ENCODE measurements at regions not wholly inside any gene's neighbourhood (a gene's known extent, or its start where the extent isn't known, plus 50 kb on each side); places are given as distances from the start of the nearest gene placed in this dataset.

DNA sequence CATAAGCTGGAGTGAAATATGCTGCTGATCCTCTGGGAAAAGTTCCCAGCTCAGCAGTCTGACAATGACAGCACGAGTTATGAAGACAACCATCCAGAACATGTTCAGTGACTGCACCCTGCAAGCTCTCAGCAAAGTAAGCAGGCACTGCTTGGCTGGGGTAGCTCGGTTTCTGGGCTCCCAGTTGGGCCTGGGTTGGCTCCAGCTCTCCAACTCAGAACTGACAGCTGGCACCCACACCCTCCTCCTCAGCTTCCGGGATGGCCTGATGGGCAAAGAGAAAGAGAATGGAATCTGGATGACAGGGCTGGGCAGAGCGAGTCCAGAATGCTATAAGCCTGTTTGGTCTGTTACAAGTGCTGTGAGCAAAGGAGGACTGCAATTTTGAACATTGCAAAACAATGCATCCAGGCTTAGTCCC, 185.0 kb downstream of the CSNK1G3 start:
- no peak overlapping the region for H3K27ac Mint-ChIP-seq
- H3K4me1 Mint-ChIP-seq, result no peaks in the 10 kb centered on the region
- no peaks in the 10 kb centered on the region for H3K36me3 Mint-ChIP-seq
- no peak overlapping the region for H3K4me3 Mint-ChIP-seq
- no peaks in the 10 kb centered on the region for H3K27me3 Mint-ChIP-seq (ENCODE audit: low read depth)
- DNase-seq (ENCODE audit: low spot score in 2 of 2, unreplicated experiment in 2 of 2), result no peak
- H3K9me3 Mint-ChIP-seq, result peaks cover 6% of the 10 kb centered on the region
- TF ChIP-seq CTCF (IDR thresholded peaks at IDR 0.05; ENCODE audit: unreplicated experiment), result no peak

DNA sequence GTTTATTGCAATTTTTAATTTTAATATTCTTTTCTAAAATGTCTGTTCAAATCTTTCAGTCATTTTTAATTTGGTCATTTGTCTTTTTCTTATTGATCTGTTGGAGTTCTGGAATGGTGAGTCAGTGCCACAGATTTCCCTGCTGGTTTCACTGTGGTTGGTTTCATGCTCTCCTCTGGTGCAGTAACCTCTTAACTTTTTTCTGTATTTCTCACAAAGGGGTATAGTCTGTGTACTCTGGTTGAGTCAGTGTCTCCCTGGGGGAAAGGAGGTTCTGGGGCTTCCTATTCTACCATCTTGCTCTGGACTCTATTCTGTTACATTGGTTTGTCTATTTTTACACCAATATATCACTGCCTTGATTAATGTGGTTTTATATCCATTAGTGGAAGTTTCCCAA, 178.8 kb downstream of the CSNK1G3 start:
- no peak for DNase-seq (ENCODE audit: low spot score in 2 of 2, unreplicated experiment in 2 of 2)
- Mint-ChIP-seq H3K4me1 (no peaks in the 10 kb centered on the region), H3K36me3 (peaks cover 8% of the 10 kb centered on the region)

DNA sequence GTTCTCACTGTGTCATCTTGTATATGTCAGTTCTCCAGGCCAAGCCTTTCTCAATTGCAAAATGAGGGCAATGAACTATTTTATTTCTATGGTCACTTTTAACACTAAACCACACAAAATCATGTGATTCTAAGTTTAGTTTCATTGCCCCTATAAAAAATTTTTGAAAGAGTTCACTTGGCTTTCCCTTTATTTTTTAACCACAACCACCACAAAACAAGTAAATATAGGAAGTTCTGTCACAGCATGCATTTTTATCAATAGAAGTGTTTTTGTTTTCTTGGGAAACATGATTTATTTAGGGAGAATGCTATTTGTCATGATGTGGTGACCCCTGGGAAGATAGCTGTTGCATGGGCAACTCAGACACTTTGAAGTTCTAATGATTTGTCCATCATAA, 169.1 kb downstream of the CSNK1G3 start:
- Mint-ChIP-seq H3K27ac (no peak overlapping the region), H3K9me3 (peaks cover 77% of the 10 kb centered on the region), H3K36me3 (peaks cover 31% of the 10 kb centered on the region), H3K27me3 (ENCODE audit: low read depth) (no peaks in the 10 kb centered on the region), H3K4me3 (no peak overlapping the region), H3K4me1 (no peaks in the 10 kb centered on the region)
- no peak for DNase-seq (ENCODE audit: low spot score in 2 of 2, unreplicated experiment in 2 of 2)
- TF ChIP-seq CTCF (IDR thresholded peaks at IDR 0.05; ENCODE audit: unreplicated experiment), result no peak

More for the DNA sequence above, 178.8 kb downstream of the CSNK1G3 start:
- Mint-ChIP-seq H3K27me3 (ENCODE audit: low read depth) (no peaks in the 10 kb centered on the region), H3K27ac (no peak overlapping the region), H3K4me3 (no peak overlapping the region), H3K9me3 (peaks cover 28% of the 10 kb centered on the region)
- no peak for TF ChIP-seq CTCF (IDR thresholded peaks at IDR 0.05; ENCODE audit: unreplicated experiment)

DNA sequence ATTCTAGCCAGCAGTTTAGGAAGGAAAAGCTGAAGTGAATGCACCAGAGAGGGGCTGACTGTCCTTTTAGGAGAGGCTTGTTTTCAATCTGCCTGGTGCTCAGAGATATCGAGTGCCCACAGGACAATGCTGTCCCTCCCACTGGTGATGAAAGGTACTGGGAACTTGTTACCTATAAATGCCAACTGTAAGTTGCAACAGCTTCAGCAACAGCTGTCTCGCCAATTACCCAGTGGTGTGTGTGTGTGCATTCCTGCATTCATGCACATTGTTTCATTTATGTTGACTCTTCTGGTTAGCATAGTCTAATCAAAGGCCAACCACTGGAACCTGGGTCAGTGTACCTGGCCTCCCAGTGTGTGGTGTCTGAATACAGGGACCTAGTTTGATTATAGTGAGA, 161.1 kb downstream of the CSNK1G3 start:
- H3K9me3 Mint-ChIP-seq, result peaks cover 17% of the 10 kb centered on the region
- TF ChIP-seq CTCF (IDR thresholded peaks at IDR 0.05; ENCODE audit: unreplicated experiment), result no peak
- H3K27me3 Mint-ChIP-seq (ENCODE audit: low read depth), result no peaks in the 10 kb centered on the region
- H3K36me3 Mint-ChIP-seq, result peaks cover 11% of the 10 kb centered on the region
- H3K4me3 Mint-ChIP-seq, result no peak overlapping the region
- H3K27ac Mint-ChIP-seq, result no peak overlapping the region
- DNase-seq (ENCODE audit: low spot score in 2 of 2, unreplicated experiment in 2 of 2), result no peak
- peaks cover 14% of the 10 kb centered on the region for H3K4me1 Mint-ChIP-seq

GRCh38 chr5:123671711-123672456, 159.9 kb downstream of the CSNK1G3 start:
- H3K36me3 Mint-ChIP-seq, result peaks cover 4% of the 10 kb centered on the region
- no peak overlapping the region for H3K4me3 Mint-ChIP-seq
- no peak for DNase-seq (ENCODE audit: low spot score in 2 of 2, unreplicated experiment in 2 of 2)
- peaks cover 14% of the 10 kb centered on the region for H3K4me1 Mint-ChIP-seq
- no peak overlapping the region for H3K27ac Mint-ChIP-seq
- peaks cover 7% of the 10 kb centered on the region for H3K9me3 Mint-ChIP-seq
- TF ChIP-seq CTCF (IDR thresholded peaks at IDR 0.05; ENCODE audit: unreplicated experiment), result no peak
- H3K27me3 Mint-ChIP-seq (ENCODE audit: low read depth), result no peaks in the 10 kb centered on the region
